Naive B cell (primary cell): ENCODE measurements at regions not wholly inside any gene's neighbourhood (a gene's known extent, or its start where the extent isn't known, plus 50 kb on each side); places are given as distances from the start of the nearest gene placed in this dataset.
"Not testable (repeated sequence)": the region's sequence is repeated elsewhere in the genome, so short reads cannot be mapped to it uniquely, and the experiment has no call there.

Experiments
- ATAC-seq, 2 donors: fragments of 150-1000 bp; cut with Tn5 transposase; 2 replicates each; pipeline ENCODE4 v1.10.0; 2021; ENCODE audit warnings: low read depth in 2 of 2, mild to moderate bottlenecking in 2 of 2, moderate library complexity in 2 of 2
- DNase-seq: peaks from one replicate; pipeline ENCODE4 v3.0.0; 2022
- H3K27ac Mint-ChIP-seq, 6 donors: one replicate each; pipeline ENCODE4 v1.8.0; 2020 to 2022; ENCODE audit warnings: mild to moderate bottlenecking in 6 of 6, mixed read lengths in 6 of 6, moderate library complexity in 5 of 6, inconsistent platforms in 2 of 6
- H3K27me3 Mint-ChIP-seq, 3 donors: one replicate each; pipeline ENCODE4 v1.8.0; 2021 to 2022; ENCODE audit warnings: mixed read lengths in 3 of 3, mild to moderate bottlenecking in 1 of 3
- H3K36me3 Mint-ChIP-seq, 2 donors: one replicate each; pipeline ENCODE4 v1.8.0; 2020 to 2022; ENCODE audit warnings: mixed read lengths in 2 of 2, inconsistent platforms in 1 of 2, mild to moderate bottlenecking in 1 of 2
- H3K4me1 Mint-ChIP-seq, 3 donors: one replicate each; pipeline ENCODE4 v1.8.0; 2020 to 2022; ENCODE audit warnings: mixed read lengths in 3 of 3, inconsistent platforms in 1 of 3, mild to moderate bottlenecking in 1 of 3, moderate library complexity in 1 of 3
- H3K4me3 Mint-ChIP-seq, 8 donors: one replicate each; pipeline ENCODE4 v1.8.0; 2020 to 2022; ENCODE audit warnings: mild to moderate bottlenecking in 8 of 8, mixed read lengths in 8 of 8, moderate library complexity in 8 of 8, inconsistent platforms in 2 of 8
- H3K9me3 Mint-ChIP-seq, 7 donors: one replicate each; pipeline ENCODE4 v1.8.0; 2020 to 2022; ENCODE audit warnings: mixed read lengths in 7 of 7, mild to moderate bottlenecking in 5 of 7, inconsistent platforms in 2 of 7, moderate library complexity in 1 of 7

DNA sequence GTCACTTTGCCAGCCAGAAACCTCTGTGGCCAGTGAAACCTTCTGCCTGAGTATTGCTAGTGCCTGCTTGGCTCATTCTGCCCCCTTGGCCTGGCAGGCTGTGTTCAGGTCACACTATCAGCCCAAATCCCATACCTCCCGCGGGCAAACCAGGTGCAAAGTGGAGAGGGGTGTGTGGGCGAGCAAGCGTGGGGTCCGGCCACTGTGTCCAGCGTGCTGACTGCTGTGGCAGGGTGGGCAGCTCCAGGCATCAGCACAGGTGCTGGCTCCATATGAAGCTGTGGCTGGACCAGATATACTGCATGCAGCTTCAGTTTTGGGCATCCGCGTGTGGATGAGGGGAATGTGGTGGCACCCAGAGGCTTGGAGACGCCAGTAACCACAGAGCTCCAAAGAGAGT is 576.5 kb upstream of the EDIL3 start:
- Mint-ChIP-seq H3K4me1 (no peaks in the 10 kb centered on the region), H3K9me3 (peaks cover 0 to 15% (median 3%) of the 10 kb centered on the region in 7 donors), H3K4me3 (no peak overlapping the region), H3K27ac (no peak overlapping the region), H3K36me3 (no peaks in the 10 kb centered on the region), H3K27me3 (no peaks in the 10 kb centered on the region)
- no peak for DNase-seq
- ATAC-seq = no peak

DNA sequence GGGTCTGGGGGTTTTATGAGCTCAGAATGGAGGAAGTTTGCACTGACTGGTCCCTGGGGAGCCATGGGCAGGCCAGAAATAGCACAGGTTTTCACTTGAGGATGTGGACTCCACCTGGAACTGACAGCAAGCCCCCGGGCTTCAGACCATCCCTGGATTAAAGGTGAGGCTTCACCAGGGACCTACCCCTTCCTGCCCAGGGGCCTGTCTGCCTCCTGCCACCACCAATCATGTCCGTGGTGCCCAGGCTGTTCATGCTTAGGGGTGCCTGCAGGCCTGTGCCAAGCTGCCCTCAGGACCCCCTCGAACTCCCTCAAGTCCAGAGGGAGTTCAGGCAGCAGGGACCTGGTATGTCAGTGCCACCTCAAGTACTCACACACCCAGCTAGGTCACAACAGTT is 577.2 kb upstream of the EDIL3 start:
- H3K27me3 Mint-ChIP-seq = no peaks in the 10 kb centered on the region
- ATAC-seq (no peak), DNase-seq (no peak)
- no peaks in the 10 kb centered on the region for H3K4me1 Mint-ChIP-seq
- H3K4me3 Mint-ChIP-seq = no peak overlapping the region
- H3K27ac Mint-ChIP-seq = no peak overlapping the region
- peaks cover 0 to 15% (median 3%) of the 10 kb centered on the region in 7 donors for H3K9me3 Mint-ChIP-seq
- no peaks in the 10 kb centered on the region for H3K36me3 Mint-ChIP-seq

DNA sequence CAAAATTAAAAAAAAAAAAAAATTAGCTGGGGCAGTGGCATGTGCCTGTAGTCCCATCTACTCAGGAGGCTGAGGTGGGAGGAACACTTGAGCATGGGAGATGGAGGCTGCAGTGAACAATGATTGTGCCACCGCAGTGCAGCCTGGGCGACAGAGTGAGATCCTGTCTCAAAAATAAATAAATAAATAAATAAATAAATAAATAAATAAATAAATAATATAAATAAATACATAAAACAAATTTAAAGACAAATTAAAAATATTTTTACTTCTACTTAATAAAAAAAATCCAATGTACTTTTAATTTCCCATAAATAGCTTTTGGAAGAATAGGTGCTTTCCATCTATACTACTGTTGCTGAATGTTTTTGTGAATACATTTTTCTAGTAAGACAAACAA is 598.4 kb upstream of the EDIL3 start:
- Mint-ChIP-seq H3K27ac (no peak overlapping the region), H3K4me3 (no peak overlapping the region), H3K4me1 (no peaks in the 10 kb centered on the region)

DNA sequence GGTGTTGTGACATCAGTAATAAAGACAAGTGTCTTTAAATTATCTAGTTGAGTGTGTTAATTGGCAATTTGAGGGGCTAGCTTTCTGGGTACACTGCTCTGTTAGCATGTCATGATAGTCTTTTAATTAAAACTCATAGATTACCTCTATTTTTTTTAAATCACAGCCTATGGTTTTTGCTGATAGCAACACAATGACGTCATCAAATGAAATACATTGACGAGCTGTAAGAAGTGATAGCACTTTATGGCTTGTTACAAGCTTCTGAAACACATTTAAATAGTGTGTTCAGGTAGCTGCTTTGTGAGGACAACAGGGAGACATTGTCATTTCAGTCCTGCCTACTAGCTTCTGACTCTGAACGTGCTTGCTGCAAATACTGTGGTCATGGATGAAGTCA is 600.5 kb upstream of the EDIL3 start:
- no peaks in the 10 kb centered on the region for H3K36me3 Mint-ChIP-seq

More for the DNA sequence above, 598.4 kb upstream of the EDIL3 start:
- Mint-ChIP-seq H3K9me3 (peaks cover 0 to 3% (median 0%) of the 10 kb centered on the region in 7 donors), H3K27me3 (no peaks in the 10 kb centered on the region), H3K36me3 (no peaks in the 10 kb centered on the region)
- ATAC-seq (no peak), DNase-seq (no peak)

DNA sequence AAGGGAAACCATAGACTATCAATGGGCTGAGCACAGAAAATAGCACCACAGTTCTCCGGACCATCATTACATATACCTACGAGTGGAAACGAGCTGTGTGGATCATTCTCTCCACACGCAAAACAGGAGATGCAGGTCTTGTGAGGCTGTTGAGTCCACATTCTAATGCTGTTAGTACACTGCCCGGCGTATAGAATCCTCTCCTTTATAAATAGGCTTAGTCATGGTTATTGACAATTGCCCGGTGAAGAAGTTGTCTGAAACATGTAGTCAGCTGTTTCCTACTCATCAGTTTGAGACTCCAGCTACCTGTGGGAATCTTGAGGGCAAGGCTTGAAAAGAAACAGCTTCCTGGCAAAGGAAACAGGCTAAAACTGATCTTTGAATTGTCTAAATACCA is 602.0 kb upstream of the EDIL3 start:
- DNase-seq (no peak), ATAC-seq (no peak)
- Mint-ChIP-seq H3K36me3 (no peaks in the 10 kb centered on the region), H3K27ac (no peak overlapping the region), H3K4me1 (no peaks in the 10 kb centered on the region), H3K4me3 (no peak overlapping the region), H3K9me3 (no peaks in the 10 kb centered on the region), H3K27me3 (no peaks in the 10 kb centered on the region)

More for the DNA sequence above, 600.5 kb upstream of the EDIL3 start:
- Mint-ChIP-seq H3K9me3 (peaks cover 0 to 2% (median 0%) of the 10 kb centered on the region in 7 donors), H3K4me1 (no peaks in the 10 kb centered on the region), H3K27me3 (no peaks in the 10 kb centered on the region), H3K4me3 (no peak overlapping the region), H3K27ac (no peak overlapping the region)
- no peak for ATAC-seq
- DNase-seq = no peak

DNA sequence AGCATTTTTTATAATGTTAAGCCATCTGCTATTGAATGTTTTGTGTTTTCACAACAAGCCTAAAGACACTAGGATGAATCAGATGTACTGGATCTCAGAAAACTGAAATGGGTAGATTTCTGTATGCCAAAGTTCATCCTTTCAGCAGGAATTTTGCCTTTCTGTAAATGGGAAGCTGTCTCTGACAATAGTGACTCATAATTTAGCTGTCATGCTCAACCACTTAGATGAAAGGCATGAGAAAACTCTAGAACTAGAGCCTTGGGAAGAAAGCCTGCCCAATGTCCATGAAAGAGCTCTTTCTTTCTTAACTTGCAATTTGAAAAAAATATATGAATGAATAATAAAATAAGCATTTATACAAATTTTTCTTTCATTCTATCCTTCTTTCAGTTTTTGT is 616.0 kb upstream of the EDIL3 start:
- Mint-ChIP-seq H3K27me3 (no peaks in the 10 kb centered on the region), H3K4me1 (no peaks in the 10 kb centered on the region), H3K4me3 (no peak overlapping the region), H3K36me3 (no peaks in the 10 kb centered on the region), H3K9me3 (peaks cover 0 to 5% (median 0%) of the 10 kb centered on the region in 7 donors), H3K27ac (no peak overlapping the region)
- DNase-seq (no peak), ATAC-seq (no peak)

DNA sequence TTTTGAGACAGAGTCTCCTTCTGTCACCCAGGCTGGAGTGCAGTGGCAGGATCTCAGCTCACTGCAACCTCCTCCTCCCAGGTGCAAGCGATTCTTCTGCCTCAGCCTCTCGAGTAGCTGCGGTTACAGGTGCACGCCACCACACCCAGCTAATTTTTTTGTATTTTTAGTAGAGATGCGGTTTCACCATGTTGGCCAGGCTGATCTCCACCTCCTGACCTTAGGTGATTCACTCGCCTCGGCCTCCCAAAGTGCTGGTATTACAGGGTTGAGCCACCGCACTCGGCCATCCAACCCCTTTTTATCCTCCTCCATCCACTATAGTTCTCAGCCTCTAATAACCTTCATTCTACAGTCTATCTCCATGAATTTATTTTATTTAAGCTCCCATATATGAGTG is 617.3 kb upstream of the EDIL3 start:
- not testable (repeated sequence) for H3K27ac Mint-ChIP-seq, DNase-seq, H3K36me3 Mint-ChIP-seq, H3K9me3 Mint-ChIP-seq, H3K4me3 Mint-ChIP-seq, H3K4me1 Mint-ChIP-seq, H3K27me3 Mint-ChIP-seq, ATAC-seq

DNA sequence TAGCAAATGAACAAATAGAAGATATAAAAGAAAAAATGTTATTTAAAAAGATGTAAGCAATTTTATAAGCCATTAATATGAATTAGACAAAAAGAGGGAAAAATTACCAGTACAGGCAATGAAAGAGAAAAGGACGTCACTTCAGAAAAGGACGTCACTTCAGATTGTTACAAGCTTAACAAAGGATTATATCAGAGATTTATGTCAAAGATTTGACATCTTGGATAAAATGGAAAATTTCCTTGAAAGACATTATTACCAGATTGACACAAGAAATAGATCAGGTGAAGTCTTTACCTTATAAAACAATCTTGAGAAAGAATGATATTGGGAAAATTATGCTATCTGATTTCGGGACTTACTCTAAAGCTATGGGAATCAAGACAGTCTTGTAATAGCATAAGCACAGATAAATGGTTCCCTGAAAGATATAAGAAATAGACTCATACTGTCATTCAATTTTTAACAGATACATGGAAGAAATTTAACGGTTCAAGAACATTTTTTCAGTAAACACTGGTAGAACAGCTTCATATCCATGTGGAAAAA is 625.4 kb upstream of the EDIL3 start:
- H3K27me3 Mint-ChIP-seq = no peaks in the 10 kb centered on the region
- H3K27ac Mint-ChIP-seq = no peak overlapping the region
- no peak for ATAC-seq
- H3K36me3 Mint-ChIP-seq = no peaks in the 10 kb centered on the region
- no peak overlapping the region for H3K4me3 Mint-ChIP-seq
- no peaks in the 10 kb centered on the region for H3K4me1 Mint-ChIP-seq
- peaks cover 0 to 7% (median 0%) of the 10 kb centered on the region in 7 donors for H3K9me3 Mint-ChIP-seq
- DNase-seq = no peak

DNA sequence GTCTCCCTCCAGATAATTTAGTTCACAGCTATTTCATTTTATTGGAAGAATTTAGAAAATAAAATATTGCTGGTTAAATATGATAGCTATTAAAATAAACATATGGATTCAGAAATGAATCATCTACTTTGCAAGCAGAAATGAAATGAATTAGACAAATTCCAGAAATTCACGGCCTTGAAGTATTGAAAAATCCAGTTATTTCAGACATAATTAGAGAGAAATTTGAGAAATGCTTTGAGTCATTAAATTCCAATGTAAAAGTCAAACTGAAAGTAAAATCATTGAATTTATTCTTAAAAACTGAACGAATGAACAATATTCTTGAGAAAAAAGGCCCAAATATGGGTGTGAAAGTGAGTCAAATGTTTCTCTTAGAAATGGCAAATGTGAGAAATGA is 632.6 kb upstream of the EDIL3 start:
- ATAC-seq = no peak
- Mint-ChIP-seq H3K36me3 (no peaks in the 10 kb centered on the region), H3K27me3 (no peaks in the 10 kb centered on the region), H3K4me3 (no peak overlapping the region), H3K4me1 (no peaks in the 10 kb centered on the region), H3K27ac (no peak overlapping the region), H3K9me3 (peaks cover 0 to 21% (median 3%) of the 10 kb centered on the region in 7 donors)
- no peak for DNase-seq

DNA sequence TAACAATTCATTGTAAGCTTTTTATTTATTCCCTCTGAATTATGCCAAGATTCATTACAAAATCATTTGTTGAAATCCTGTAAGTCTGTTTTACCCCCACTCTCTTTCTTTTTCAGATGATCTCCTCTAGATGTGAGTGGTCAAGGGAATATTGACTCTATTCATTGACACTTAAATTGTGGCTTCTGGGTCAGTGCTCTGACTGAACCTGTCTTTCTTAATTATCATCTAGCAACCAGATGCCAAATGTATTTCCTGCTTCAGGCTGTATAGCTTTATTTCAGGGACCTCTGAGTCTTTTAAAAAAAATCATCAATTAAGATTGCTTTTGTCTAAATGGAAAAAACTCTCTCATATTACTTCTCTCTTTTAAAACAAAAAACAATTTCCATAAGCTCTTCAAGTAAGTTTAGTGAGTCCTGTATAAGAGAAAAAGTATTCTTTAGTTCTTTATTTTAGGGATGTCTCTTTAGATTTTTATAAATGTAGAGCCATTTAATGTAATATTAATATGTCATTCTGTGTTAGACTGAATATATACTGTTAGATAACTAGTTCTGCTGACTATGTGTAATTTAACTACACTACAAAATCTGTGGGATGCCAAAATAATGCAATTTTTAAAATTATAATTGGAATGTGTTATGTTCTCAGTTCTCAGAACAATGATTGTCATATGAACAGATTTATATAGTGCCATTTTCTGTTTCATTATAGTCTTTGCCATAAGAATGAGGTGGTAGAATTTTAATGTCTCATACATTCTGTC is 645.8 kb upstream of the EDIL3 start:
- Mint-ChIP-seq H3K4me1 (no peaks in the 10 kb centered on the region), H3K36me3 (no peaks in the 10 kb centered on the region), H3K4me3 (no peak overlapping the region), H3K27ac (no peak overlapping the region), H3K27me3 (no peaks in the 10 kb centered on the region), H3K9me3 (peaks cover 0 to 11% (median 4%) of the 10 kb centered on the region in 7 donors)
- ATAC-seq = no peak
- no peak for DNase-seq

DNA sequence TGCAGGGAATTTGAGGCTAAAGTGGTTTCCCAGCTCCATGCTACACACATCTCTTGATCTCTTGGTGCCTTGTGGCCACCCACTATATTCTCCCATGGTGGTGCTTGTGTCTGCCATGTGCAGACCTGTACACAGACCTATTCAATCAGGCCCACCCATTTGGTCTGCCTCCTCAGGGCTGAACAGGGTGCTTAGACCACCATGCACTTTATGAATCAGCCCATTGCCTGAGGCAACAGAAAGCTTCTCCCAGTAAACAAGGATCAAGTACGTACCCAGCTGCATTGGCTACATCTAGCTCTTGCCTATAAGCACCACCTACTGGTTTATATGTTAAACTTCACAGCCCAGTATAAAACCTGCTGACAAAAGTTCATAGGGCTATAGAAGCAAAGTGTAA is 664.3 kb upstream of the EDIL3 start:
- no peak overlapping the region for H3K4me3 Mint-ChIP-seq
- H3K9me3 Mint-ChIP-seq = no peaks in the 10 kb centered on the region
- no peaks in the 10 kb centered on the region for H3K27me3 Mint-ChIP-seq
- no peaks in the 10 kb centered on the region for H3K4me1 Mint-ChIP-seq
- no peaks in the 10 kb centered on the region for H3K36me3 Mint-ChIP-seq
- ATAC-seq (no peak), DNase-seq (no peak)
- H3K27ac Mint-ChIP-seq = no peak overlapping the region

DNA sequence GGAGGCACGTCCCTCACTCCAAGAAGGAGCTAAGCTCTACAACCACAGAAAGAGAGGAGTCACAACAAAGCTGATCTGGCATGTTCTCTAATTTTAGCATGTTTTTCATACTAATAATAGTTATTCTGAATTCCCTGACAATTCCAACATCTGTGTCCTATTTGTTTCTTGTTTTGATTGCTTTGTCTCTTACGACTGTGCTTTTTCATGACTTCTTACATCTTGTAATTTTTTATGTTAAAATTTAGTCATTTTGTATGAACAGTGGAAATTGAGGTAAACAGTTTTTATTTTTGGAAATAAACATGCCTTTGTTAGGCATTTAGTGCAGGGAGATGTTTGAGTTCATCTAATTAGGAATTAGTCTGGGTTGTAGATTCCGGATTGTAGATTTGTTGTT is 668.1 kb upstream of the EDIL3 start:
- ATAC-seq (no peak), DNase-seq (no peak)
- no peaks in the 10 kb centered on the region for H3K4me1 Mint-ChIP-seq
- no peaks in the 10 kb centered on the region for H3K27me3 Mint-ChIP-seq
- H3K27ac Mint-ChIP-seq = no peak overlapping the region
- H3K36me3 Mint-ChIP-seq = no peaks in the 10 kb centered on the region
- H3K4me3 Mint-ChIP-seq = no peak overlapping the region
- H3K9me3 Mint-ChIP-seq = no peaks in the 10 kb centered on the region

DNA sequence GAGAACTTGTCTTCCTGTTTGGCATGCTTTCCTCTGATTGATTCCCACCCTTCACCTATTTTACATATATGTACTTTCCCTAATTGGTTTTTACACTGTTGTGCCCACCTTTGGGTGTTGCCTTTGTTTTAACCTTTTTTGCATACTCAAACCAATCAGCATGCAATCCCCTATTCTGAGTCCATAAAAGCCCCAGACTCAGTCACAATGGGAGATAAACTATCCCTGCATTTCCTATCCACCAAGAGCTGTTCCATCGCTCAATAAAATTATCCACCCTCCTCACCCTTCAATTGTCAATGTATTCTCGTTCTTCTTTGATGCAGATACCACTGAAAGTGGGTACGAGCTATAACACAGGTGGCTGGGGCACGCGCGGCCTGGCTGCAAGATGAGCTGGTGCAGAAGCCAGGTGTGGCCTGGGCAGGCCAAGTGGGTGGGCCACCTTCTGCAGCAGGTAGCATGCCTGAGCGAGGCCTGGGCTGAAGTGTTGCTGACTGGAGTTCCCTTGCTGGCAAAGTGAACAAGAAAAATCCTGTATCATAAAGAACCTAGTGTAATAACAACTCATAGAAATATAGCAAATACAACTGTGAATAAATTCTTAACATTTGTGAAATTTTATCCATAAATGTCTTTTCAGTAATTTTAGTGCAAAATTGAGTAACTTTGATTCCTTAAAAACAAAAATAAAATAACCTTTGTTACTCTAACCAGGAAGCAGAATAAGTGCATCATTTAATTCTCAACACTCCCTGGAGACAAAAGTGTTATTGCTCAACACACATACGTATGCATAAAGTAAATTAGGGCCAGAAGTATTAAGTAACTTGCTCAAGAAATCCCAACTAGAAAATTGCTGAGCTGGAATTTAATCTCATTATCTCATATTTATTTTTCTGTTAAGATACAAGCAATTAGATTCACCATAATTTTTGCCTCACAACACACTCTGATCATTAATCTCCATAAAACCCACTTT is 685.3 kb upstream of the EDIL3 start:
- Mint-ChIP-seq H3K4me3 (peak overlapping the region in 1 of 8 donors; percentile 13), H3K9me3 (peaks cover 0 to 4% (median 0%) of the 10 kb centered on the region in 7 donors), H3K27me3 (no peaks in the 10 kb centered on the region), H3K27ac (no peak overlapping the region), H3K36me3 (no peaks in the 10 kb centered on the region), H3K4me1 (no peaks in the 10 kb centered on the region)
- ATAC-seq (no peak), DNase-seq (no peak)

DNA sequence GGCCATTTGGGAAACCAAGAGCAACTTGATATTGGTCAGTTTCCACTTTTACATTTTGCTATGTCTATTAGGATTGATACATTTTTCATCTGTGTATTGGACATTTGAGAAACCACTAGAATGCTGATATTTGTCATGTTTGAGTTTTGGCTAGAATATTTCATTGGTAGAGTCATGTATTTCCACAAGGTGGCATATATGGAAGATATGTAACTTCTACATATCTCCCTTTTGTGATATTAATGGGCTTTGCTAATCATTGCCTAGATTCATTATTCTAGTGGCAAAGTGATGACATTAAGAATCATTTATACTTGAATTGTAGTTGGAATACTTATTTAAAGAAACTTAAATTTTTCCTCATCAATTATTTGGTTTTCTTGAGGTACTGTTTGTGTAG is 692.9 kb upstream of the EDIL3 start:
- no peaks in the 10 kb centered on the region for H3K4me1 Mint-ChIP-seq
- ATAC-seq (no peak), DNase-seq (no peak)
- H3K27ac Mint-ChIP-seq = no peak overlapping the region
- no peak overlapping the region for H3K4me3 Mint-ChIP-seq
- no peaks in the 10 kb centered on the region for H3K27me3 Mint-ChIP-seq
- H3K36me3 Mint-ChIP-seq = no peaks in the 10 kb centered on the region
- H3K9me3 Mint-ChIP-seq = peaks cover 0 to 2% (median 0%) of the 10 kb centered on the region in 7 donors
